Bronchial epithelial cell (primary cell): ENCODE measurements at regions not wholly inside any gene's neighbourhood (a gene's known extent, or its start where the extent isn't known, plus 50 kb on each side); places are given as distances from the start of the nearest gene placed in this dataset.

ENCODE experiments used
- DNase-seq: peaks from one replicate; pipeline ENCODE4 v3.0.0-alpha.2; 2010; ENCODE audit warnings: low read depth
- FAIRE-seq: peaks from 2 replicates; lab custom pipeline; 2011; peaks lifted over from hg19 to GRCh38; lab: Jason Lieb, UNC
- H3K27me3 ChIP-seq: 2 replicates; pipeline ENCODE4 v1.5.1; 2011; ENCODE audit warnings: low read length; ENCODE audit not compliant: control insufficient read depth, insufficient read depth
- H3K36me3 ChIP-seq: 2 replicates; pipeline ENCODE4 v1.5.1; 2011; ENCODE audit warnings: low read length; ENCODE audit not compliant: control insufficient read depth, insufficient read depth
- H3K4me3 ChIP-seq: 2 replicates; pipeline ENCODE4 v1.5.1; 2011; ENCODE audit warnings: mild to moderate bottlenecking, low read depth, low read length, control low read depth
- CTCF ChIP-seq: IDR thresholded peaks from 2 replicates; pipeline ENCODE4 v1.5.1; 2011; ENCODE audit warnings: mild to moderate bottlenecking, moderate library complexity, low read length, control low read depth, inconsistent platforms; ENCODE audit not compliant: insufficient read depth, severe bottlenecking

DNA sequence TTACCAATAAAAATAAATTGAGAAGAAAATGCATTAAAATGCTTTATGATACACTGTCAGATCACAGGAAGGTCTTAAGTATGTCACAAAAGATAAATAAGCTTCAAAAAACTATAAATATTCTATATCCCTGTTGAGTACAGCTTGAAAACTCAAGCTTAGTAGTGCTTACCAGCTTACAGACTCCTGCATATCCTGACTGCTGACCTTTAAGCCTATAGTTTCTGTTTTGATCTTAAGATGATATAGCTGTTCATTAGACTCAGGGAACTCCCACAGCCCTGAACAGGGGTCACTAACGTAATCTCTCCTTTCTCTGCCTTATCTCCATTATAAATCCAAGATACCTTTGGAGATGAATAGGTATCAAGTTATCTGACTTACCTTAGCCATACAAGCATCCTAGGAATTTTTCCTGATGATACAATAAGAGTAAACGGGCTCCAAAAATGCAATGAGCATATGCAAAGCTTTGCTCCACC is 93.7 kb upstream of the RBBP8 start:
- Histone ChIP-seq H3K4me3 (no peak overlapping the region), H3K27me3 (no peaks in the 10 kb centered on the region), H3K36me3 (no peaks in the 10 kb centered on the region)
- DNase-seq: no peak
- TF ChIP-seq CTCF: no peak
- FAIRE-seq: no peak

DNA sequence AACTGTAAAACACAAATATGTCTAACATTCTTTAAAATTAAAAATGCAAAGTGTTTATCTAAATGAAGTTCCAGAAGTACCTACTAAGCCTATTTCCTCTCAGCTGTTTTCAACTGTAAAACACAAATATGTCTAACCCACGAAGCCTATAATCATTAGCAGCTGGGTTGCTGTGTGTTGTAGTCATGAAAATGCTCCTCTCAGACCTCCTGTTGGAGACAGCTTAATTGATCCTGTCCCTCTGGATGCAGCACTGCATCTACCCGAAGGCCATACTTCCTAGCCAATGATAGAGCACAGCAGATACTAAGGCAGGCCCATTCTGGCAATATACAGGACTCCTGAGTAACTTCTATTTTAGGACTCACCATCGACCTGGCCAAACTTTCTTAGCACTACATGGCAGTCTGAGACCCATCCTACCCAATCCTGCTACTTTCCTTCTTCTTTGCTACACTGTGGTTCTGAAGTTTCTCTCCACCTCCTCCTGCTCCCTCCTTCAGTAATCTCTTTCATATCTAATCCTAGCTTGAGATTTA is 92.5 kb upstream of the RBBP8 start:
- H3K27me3 ChIP-seq: no peaks in the 10 kb centered on the region

GRCh38 chr18:22841840-22842239 is 91.3 kb upstream of the RBBP8 start:
- Histone ChIP-seq H3K4me3 (no peak overlapping the region), H3K27me3 (no peaks in the 10 kb centered on the region), H3K36me3 (no peaks in the 10 kb centered on the region)
- no peak for FAIRE-seq
- DNase-seq: peak; percentile 67
- TF ChIP-seq CTCF: no peak

More for the DNA sequence above, 92.5 kb upstream of the RBBP8 start:
- FAIRE-seq (no peak), DNase-seq (no peak)
- Histone ChIP-seq H3K4me3 (no peak overlapping the region), H3K36me3 (no peaks in the 10 kb centered on the region)
- TF ChIP-seq CTCF: no peak

- DNase-seq (peak; percentile 85), FAIRE-seq (no peak)
- no peaks in the 10 kb centered on the region for H3K27me3 ChIP-seq
- no peak overlapping the region for H3K4me3 ChIP-seq
- no peak for TF ChIP-seq CTCF
- H3K36me3 ChIP-seq: no peaks in the 10 kb centered on the region
Observed at GRCh38 chr18:22844190-22844589, 88.9 kb upstream of the RBBP8 start.

- TF ChIP-seq CTCF: no peak
- no peak overlapping the region for H3K4me3 ChIP-seq
- no peak for FAIRE-seq
Observed at GRCh38 chr18:22844628-22845027, 88.5 kb upstream of the RBBP8 start.

More at GRCh38 chr18:22844628-22845027, 88.5 kb upstream of the RBBP8 start:
- no peaks in the 10 kb centered on the region for H3K27me3 ChIP-seq
- no peak for DNase-seq
- H3K36me3 ChIP-seq: no peaks in the 10 kb centered on the region
